ENCODE measurements at regions not wholly inside any gene's neighbourhood (a gene's known extent, or its start where the extent isn't known, plus 50 kb on each side); places are given as distances from the start of the nearest gene placed in this dataset.

DNA sequence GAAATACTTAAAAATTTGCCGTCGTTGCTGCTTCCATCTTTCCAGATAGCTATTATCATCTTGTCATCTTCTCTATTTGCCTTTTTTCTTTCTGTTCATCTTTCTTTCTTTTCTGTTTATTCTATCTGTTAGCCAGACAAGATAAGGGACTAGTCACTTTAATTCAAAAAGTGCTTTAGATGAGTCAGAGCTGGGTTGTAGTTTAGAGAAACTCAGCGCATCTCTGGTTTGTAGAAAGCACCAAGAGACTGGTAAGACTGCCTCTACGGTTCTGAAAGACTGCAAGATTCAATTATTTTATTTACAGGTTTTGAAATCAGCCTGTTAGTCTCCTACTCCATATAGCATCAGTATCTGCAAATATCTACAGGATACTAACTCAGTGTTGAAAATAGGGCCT is 562.8 kb upstream of the RIOK2 start:
- DNase-seq = no peak

DNA sequence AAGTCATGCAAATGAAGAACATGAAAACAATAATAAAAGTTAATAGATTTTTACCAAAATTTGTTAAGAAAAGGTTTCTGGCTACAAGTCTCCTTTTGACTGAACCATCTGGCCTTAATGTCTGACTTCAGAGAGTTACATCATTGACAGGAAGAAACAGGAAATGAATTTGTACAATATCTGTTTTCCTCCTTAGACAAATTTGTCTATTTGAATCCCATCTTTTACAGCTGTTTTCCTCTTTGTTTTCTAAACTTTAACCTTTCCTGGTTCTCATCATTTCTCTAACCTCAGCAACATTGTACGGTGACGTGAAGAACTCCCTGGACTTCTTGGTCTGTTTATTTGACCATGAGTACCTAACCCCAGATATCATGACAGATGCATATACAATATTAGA is 567.5 kb upstream of the RIOK2 start:
- no peak for DNase-seq

DNA sequence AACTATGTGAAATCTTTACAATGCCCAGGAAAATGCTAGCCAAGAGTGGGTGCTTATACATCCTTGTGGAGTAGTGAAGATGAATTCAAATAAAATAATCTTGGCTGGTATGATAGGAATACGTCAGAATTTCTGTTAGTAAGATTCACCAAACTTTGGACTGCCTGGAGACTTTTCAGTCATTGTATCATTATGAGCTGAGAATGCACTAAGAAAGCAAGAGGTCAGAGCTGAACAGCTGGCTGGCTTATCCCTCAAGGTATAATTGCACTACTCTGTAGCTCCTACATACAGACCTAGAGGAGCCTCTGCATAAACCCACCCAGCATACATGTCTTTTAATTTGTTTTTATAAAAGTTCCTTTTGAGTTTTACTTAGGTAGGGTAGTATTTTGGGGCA is 568.5 kb upstream of the RIOK2 start:
- DNase-seq = no peak

DNA sequence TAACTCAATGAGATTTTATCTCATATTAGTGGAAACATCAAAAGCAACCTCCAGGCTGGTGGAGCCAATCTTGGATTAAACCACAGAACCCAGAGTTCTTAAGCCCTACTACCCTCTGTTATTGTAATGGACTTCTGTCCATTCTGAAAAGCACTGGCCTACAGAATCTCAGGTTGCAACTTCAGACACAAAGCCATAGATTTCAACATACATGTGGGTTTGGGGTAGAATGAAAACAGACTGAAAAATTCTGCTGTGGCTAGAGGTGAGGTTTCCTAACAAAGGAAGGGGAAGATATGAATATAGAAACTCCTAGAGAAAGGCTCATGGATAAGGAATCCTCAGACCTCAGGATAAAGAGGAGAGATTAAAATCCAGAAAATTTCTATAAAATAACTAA is 569.8 kb upstream of the RIOK2 start:
- DNase-seq = no peak

DNA sequence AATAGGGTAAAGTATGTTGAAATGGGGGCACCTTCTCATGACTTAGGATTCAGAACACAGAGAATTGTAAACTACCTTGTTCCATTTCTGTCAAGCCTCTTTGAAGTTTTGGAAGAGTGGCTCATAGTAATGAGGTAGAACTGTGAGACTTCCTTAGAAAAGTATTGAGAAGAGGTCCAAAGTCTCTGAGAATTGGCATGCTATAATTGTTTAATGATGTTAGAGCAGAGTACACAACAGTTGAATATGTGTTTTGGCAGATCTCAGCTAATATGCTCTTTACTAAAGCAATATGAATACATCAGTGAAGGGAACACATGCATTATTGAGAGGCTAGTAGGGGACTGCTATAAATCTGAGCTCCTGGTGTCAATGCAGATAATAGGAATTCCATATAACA is 579.4 kb upstream of the RIOK2 start:
- DNase-seq = no peak

DNA sequence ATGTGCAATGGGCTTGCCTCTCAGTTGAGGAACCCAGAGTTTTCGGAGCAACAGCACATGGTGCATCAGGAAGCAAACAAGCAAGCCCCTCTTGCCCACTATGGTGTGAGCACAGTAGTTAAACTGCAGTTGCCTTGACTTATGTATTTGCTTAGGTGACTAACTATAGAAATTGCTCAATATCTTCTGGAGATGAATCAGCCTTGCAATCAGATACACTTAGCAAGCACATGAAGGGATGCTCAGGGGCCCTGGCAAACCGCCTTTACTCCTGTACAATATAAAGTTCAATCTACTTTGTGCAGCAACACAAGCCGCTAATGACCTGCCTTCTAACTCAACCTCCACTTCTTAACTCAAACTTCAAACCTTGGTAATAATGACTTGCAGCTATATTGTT is 581.7 kb upstream of the RIOK2 start:
- DNase-seq = no peak

DNA sequence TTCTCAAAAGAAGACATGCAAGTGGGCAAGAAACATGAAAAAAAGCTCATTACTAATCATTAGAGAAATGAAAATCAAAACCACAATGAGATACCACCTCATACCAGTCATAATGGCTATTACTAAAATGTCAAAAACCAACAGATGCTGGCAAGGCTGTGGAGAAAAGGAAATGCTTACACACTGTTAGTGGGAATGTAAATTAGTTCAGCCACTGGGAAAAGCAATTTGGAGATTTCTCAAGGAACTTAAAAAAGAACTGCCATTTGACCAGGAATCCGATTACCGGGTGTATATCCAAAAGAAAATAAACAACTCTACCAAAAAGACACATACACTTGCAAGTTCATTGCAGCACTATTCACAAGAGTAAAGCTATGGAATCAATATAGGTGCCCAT is 595.4 kb upstream of the RIOK2 start:
- no peak for DNase-seq

DNA sequence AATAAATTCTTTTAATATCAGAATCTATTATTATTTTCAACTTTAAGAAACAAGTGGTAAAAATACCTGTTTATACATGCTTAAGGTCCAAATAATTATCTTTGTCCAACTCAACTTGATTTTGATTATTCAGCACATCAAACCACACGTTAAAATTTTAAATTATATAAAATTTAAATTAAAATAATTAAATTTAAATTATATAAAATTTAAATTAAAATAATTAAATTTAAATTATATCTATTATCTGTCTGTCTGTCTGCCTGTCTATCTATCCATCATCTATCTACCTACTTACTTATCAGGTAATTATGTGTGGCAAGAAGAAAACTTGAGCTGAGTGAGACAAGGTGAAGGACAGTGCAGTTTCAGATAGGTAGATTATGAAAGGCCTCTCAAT is 605.3 kb upstream of the RIOK2 start:
- DNase-seq = no peak

DNA sequence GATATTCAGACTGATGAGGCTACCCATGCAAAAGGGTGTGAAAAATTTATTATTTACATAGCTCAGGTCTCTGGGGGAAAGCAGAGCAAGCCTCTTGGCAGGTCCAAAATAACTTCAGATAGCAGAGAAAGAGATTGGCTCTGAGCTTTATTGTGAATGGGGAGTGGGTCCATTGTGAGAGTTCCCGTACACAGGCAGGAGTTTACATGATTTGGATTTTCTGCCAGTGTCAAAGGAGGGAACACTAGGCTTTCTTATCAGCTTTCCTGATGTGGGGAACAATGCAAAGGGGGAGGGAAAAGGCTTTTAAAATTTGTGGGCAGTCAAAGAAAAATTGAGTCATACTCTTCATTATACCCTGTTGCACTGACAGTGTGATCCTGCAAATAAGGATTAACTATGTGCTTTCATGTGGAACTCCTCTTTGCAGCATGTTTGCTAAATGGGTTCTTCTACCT is 615.0 kb upstream of the RIOK2 start:
- no peak for DNase-seq

DNA sequence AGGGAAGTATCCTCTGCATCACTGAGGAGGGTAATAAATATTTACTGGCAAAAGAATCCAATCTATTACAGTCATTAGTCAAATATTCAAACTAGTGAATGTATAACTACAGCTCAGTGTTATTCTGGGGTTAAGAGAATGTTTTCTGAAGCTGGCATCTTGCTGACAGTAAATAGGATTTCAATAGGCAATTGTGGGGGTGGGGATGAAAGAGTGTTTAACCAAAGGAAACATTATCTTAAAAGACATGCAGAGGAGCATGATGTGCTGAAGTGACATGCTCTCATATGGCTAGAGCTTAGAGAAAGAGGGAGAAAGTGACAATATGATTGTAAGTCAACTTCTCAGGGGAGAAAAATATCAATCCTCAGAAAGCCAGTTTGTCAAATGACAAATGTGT is 618.4 kb upstream of the RIOK2 start:
- no peak for DNase-seq

DNA sequence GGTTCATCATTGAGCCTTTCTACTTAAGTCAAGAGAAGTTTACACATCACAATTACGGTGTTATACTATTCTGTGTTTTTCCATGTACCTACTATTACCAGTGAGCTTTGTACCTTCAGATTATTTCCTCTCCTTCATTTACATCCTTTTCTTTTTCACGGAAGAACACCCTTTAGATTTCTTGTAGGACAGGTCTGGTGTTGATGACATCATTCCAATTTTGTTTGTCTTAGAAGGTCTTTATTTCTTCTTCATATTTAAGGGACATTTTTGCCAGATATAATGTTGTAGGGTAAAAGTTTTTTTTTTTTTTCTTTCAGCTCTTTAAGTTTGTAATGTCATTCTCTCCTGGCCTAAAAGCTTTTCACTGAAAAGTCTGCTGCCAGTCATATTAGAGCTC is 637.1 kb upstream of the RIOK2 start:
- DNase-seq = no peak

DNA sequence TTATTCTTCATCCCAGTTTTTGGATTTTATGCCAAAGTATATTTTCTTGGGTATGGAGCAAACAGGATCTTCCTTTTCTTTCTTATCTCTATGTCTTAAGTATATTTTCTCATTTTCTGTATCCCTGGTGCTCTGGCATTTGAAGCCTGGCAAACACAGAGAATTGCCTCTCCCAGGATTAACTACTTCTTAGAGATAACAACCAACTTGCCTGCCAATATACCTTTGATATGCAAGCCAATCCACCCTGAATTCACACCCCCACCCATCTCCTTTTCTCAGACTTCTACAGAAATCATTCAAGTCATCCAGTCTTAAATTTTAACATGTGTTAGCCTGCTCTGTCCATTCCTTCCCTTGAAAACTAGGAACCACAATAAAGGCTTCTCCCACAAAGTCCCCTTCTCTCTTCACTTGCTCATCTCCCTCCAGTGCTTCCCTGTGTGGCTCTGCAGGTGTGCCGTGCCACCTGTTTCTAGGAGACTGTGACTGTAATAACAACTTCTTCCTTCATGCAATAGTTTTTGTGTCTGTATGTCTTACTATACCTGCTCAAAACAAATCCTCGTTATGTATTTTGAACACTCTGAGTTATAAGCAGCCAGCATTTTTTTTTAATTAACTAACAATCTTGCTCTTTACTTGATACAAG is 649.7 kb upstream of the RIOK2 start:
- no peak for DNase-seq

DNA sequence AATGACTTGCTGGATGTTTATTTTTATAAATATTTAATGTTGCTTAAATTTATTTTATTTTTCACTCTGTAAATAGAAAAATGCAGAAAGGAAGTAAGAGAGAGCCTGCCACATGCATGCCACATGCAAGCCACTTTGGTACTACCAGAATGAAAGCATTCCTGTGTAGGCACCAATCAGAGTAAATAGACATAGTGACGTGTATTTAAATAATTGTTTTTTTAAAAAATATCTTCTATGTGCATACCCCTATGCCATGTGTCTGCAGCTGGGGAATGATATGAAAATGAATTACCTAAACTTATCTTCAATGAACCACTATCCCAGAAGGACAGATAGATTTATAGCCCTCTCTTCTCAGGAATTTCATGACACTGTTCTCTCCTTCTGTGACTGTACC is 651.5 kb upstream of the RIOK2 start:
- no peak for DNase-seq

DNA sequence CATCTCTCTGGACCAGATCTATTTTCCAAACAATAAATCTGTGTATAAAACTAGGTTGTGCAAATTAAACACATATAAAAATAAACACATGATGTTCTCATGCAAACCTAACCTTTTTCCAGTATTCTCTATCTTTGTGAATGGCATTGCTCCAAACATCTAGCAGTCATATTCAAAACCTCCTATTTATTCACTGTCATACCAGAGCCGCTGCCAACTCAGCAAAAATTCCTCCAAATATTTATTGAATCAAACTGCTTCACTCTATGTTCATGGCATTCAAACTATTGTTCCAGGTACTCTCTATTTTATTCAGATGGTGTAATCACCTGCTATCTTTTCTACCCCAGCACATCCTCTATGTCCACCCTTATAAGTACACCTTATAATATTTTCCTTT is 652.1 kb upstream of the RIOK2 start:
- DNase-seq = no peak

DNA sequence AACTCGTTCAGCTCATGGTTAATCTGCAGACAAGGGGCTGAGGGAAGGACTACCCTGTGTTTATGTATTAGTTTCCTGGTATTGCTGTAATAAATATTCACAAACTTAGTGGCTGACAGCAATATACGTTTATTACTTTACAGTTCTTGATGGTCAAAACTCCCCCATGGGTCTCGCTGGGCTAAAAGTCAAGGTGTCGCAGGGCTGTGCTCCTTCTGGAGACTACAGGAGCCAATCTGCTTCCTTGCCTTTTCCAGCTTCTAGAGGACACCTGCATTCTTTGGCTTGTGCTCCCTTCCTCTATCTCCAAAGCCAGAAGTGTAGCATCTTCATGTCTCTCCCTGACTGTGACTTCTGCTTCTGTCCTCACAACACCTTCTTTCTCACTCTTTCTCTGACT is 653.8 kb upstream of the RIOK2 start:
- no peak for DNase-seq

DNA sequence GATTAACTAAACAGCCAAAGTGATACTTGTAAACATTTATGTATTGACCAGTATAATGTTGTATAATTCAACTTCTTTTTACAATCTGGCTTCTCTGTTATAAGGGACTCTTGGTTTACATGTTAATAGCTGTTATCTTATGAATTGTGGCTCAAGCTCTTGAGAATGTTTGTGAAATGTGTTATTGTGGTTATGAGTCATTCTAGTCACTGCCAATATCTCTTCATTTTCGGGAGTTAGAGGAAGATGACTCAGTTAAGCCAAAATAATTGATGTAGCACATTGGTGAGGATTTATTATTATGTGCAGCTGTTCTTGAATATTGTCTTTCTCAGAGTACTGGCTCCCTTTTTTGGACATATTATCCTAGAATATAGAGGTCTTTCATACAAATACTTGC is 655.2 kb upstream of the RIOK2 start:
- no peak for DNase-seq

DNA sequence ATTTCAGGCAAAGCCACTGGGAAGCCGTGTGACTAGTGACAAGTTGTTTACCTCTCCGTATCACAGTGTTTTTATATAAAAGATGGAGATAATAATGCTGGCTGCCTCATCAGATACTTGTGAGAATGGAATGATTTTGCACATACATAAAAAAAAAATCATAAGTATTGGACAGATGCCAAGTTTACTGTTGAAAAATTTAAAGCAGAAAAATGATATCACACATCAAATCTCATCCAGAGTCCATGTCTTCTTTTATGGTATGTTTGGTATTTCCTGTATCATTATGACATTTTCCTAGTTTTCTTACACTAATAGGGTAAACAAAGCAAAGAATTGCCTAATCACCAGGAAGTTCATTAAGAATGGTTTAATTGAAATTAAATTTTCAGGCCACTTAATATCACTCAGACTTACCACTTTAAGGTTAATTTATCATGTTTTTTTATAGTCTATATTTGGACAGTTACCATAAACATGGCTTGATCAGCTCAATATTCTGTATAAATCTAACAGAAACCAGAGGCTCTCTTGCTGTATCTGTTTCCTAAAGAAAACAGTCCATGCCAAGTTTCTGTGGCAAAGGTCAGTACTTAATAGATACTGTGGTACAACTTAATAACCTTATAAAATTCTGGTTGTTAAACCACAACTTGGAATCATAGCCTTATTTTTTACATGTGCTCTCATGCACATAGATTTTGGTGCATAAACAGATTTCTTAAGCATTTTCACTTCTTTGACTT is 656.5 kb upstream of the RIOK2 start:
- DNase-seq = no peak

DNA sequence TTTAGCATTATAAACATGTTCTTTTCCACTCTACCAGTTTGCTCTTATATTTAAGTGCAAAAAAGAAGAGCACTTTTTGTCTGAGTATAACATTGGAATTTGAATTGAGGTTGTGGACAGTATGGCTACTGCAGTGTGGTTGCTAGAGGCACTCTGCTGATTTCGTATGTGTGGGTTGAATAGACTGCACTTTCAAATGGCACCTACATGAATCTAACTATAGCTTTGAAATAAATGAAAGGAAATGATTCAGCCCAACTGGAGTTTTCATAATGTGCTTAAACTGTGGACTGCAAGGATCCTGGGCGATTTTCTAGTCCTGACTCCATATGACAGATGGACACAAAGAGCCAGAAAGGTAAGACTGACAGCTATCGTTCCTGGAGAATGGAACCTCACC is 657.6 kb upstream of the RIOK2 start:
- no peak for DNase-seq

DNA sequence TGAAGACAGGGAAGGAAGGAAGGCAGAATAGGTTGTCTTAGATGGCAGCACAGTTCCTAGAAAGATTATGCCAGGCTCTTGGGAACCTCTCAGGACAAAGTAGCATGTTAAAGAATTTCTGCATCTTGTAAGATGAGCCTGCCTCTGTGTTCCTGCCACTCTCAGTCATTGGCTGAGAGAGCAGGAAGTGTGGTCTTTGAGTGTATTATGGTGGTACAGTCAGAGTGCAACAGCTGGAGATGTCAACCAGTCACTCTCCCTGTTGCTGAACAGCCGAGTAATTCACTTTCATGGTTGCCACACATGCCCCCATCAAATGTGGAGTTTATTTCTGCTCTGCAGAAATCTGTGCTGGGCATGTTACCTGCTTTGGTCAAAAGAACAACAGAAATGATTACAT is 659.6 kb upstream of the RIOK2 start:
- DNase-seq = no peak

DNA sequence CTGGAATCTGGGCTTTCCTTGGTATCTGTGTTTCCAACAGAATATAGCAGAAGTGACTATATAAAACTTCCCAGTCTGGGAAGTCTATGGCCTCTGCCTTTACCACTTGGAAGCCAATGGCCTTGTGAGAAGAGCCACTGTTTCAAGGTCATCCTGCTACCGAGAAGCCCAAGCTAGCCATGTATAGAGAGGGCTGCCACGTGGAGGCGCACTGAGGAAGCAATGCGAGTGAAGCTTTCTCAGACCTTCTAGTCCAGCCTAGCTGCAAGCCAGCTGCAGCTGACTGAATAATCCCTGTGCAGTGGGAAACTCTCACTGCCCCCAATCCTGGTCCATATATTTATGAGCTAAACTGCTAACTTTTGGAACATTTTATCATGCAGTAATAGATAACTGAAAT is 661.8 kb upstream of the RIOK2 start:
- DNase-seq = no peak

DNA sequence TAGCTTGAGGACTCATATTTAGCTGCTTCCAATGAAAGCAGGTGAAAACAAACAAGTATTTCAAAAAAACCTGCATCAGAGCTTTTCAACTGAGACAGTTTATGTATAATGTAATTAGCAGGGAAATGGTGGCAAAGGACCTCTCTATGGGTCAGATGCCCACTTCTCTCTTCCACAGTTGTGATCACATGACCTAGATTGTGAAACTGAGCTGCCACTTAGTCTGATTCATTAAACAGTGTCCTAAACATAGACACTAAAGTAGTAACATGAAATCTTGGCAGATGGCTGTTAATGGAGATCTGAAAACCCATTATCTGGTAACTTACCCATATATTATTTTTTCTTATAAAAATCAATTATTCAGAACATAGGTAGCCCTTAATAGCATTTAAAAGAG is 663.6 kb upstream of the RIOK2 start:
- no peak for DNase-seq

DNA sequence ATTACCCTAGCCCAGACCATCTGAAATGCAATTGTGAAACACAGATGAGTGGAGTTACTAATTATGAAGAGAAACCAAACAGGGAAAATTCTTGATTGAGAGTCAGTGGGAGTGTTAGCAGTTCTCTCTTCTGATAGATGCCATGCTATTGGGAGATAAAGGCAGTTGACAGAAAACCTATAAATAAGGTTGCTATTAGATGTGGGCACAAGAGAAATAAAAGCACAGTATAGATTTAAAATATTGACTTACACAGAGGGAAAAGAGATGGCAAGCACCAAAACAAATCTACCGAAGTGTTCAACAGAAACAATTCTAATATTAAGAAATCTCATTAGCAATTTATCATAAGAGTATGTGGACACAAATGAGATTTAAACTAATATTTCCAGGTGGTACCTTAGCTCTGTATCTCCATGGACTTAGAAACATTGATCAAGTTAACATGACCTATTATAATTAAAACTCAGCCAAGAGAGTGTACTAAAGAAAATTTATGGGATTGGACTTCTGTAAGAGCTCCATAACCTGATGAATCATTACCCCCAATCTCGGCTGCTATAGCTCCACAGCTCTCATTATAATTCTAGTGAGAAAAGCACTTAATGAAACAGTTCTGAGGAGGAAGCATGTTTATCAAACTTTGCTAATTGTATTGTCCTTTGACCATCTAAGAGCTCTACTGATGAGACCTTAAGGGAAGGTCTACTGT is 665.0 kb upstream of the RIOK2 start:
- no peak for DNase-seq

DNA sequence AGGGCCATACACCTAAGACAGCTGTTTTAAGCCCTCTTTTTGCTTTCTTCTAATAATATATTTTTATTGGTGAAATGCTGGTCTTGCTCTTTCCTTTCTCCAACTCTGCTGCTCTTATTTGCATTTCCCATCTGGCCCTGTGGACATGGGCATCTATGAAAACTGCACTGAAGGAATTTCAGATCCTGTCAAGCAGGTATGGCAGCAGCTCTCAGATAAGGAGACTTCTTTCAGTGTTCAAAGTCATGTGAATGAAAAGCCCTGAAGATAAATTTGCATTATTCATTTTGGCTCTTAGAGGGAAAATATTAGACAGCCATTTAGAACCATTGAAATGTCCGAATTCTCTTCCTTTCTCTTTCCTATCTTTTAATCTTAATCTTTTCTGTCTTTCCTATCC is 668.0 kb upstream of the RIOK2 start:
- DNase-seq = no peak
